ENCODE measurements at regions not wholly inside any gene's neighbourhood (a gene's known extent, or its start where the extent isn't known, plus 50 kb on each side); places are given as distances from the start of the nearest gene placed in this dataset.

- no peak for DNase-seq (ENCODE audit: low spot score)
These were observed 205.1 kb upstream of the FSCB start for GRCh38 chr14:44712024-44712815.

DNA sequence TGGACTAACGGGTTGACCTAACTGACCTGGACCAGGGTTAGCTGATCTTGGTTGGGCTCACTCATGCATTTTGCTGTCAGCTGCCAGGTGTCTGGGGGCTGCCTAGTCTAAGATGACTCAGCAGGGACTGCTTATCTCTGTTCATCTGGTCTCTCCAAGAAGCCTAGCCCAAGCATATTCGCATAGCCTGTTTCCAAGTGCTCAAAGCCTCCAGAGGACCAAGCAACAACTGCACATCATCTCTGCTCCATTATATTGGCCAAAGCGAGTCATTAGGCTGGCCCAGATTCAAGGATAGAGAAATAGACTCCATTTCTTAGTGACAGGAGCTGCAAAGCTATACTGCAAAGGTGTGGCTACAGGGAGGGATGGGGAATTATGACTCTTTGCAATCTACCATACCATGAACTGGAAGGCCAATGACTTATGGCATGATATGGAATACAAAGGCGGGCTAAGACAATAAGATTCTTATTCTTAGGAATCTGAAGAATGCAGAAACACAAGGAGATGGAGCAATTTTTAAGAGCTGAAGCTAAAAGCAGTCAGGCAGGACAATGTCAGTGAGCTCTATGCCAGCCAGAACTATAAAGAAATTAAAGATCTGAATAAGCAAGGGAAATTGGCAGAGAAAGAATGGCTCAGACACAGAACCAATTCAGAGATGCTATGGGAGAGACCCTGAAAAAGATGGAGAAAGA lies 194.6 kb upstream of the FSCB start:
- no peak for DNase-seq (ENCODE audit: low spot score)

DNA sequence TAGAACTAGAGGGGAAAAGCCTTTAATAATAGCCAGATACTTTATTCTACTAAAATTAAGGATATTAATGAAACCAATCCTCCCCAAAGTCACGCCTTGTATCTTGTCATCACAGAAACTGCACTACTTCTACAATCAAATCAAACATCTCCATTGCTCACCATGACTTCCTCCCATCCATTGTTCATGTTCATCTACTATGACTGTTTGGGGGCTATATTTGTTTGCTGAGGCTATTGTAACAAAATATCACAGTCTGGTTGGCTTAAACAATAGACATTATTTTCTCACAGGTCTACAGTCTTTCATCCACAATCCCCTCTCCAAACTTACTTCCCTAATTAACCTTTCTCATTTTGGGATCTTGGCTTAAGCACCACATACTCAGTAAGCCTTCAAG lies 193.6 kb upstream of the FSCB start:
- DNase-seq (ENCODE audit: low spot score) = no peak

GRCh38 chr14:44700184-44700583 lies 193.1 kb upstream of the FSCB start:
- DNase-seq (ENCODE audit: low spot score) = no peak

DNA sequence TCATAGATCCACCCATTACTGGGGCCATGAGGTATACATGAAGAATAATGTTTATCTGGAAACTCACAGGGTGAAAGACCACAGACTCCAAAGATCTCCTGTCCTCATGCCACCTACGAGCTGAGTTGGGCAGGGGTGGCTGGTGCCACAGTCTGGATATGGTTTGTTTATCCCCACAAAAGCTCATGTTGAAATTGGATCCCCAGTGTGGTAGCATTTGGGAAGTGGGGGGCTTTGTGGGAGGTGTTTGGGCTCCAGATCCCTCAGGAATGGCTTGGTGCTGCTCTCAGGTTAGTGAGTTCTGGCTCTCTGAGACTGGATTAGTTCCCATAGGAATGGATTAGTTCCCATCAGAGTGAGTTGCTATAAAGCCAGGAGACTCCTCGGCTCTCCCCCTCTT lies 192.3 kb upstream of the FSCB start:
- no peak for DNase-seq (ENCODE audit: low spot score)

DNA sequence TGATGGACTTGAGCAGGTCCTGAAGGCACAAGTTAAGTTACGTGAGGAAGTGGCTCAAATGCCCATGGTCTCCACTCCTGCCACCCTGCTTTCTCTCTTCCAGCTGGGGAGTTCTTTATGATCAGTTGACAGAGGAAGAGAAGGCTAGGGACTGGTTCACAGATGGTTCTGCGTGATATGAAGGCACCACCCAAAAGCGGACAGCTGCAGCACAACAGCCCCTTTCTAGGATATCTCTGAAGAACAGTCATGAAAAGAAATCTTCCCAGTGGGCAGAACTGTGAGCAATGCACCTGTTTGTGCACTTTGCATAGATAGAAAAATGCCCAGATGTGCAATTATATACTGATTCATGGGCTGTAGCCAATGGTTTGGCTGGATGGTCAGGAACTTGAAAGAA lies 162.4 kb upstream of the FSCB start:
- no peak for DNase-seq (ENCODE audit: low spot score)

- DNase-seq (ENCODE audit: low spot score) = no peak
These were observed 156.1 kb upstream of the FSCB start for GRCh38 chr14:44663136-44663535.

GRCh38 chr14:44662250-44662891 lies 155.3 kb upstream of the FSCB start:
- DNase-seq (ENCODE audit: low spot score) = no peak

DNA sequence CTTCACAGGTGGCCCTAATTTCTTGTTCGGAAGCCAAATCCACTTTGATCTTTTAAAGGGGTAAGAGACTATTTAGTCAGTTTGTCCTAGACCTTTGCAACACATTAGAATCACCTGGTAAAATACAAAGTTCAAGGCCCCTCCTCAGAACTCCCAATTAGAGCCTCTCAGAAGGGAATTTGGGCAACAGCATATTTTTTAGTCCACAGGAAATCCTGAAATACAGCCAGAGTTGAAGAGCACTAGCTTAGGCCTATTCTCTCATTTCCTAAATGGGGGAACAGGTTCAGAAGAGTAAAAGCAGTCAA lies 151.3 kb upstream of the FSCB start:
- DNase-seq (ENCODE audit: low spot score) = no peak

GRCh38 chr14:44657696-44658388 lies 150.8 kb upstream of the FSCB start:
- DNase-seq (ENCODE audit: low spot score) = no peak

DNA sequence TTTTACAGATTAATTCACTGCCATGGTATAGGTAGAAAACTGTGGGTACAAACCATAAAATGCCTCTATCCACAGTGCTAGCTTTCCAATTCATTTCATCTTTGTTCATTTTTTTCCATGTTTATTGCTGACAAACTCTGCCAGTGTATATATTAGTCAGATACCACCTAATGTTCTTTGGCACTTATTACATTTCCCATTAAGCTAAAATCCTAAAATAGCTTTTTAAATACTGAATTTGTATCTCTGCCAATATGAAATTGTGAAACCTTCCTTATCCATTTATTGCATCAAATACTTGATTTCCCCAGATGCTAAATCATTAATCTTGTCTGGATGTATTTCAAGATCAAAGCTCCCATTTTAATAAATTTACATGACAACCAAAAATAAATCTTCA lies 150.1 kb upstream of the FSCB start:
- no peak for DNase-seq (ENCODE audit: low spot score)

DNA sequence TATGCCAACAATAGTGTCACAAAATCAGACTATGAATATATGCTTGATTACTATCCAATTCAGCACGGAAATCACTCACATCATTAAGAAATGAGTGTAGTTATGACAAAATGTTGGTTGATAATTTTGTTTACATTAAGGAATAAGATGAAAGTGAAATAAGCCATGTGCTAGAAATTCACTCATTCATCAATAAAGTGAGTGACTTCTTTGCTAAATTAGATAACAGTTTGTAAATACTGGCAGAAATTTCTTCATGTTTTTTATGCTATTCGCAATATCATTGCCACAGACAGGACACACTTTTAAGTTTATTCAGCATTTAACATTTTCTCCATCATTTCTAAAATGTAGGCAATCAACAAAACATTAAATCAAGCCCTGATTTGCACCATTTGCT lies 147.5 kb upstream of the FSCB start:
- DNase-seq (ENCODE audit: low spot score) = no peak

GRCh38 chr14:44653641-44654040 lies 146.6 kb upstream of the FSCB start:
- no peak for DNase-seq (ENCODE audit: low spot score)

DNA sequence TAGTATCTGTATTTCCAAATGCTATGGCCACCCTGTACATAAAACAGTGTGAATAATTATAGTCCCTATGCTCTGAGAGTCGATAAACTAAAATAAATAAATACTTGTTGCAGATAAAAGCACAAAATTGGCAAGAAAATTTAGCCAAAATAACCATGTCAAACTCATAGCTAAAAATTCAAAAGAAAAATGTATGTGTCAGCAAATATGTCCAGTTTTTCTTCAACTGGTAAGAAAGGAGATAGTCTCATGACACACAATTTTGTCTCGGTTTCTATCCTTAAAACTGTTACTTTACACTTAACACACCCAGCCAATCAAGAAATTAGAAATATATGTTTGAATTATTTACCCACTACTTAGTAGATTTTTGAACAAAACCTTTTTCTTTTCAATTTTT lies 145.6 kb upstream of the FSCB start:
- DNase-seq (ENCODE audit: low spot score) = no peak

DNA sequence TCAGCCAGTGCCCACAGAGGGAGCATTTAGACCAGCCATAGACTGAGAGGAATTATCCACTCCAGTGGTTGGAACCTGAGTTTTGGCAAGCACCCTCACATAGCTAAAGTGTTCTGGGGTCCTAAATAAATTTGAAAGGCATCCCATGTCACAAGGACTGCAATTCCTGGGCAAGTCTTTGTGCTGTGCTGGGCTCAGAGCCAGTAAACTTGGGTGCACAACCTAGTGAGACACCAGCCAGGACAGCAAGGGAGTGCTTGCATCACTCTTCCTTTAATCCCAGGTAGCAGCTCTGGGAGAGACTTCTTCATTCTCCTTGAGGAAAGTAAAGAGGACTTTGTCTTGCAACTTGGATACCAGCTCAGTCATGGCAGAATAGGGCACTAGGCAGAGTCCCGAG lies 142.0 kb upstream of the FSCB start:
- no peak for DNase-seq (ENCODE audit: low spot score)

- DNase-seq (ENCODE audit: low spot score) = no peak
These were observed 133.3 kb upstream of the FSCB start for GRCh38 chr14:44640416-44640815.

DNA sequence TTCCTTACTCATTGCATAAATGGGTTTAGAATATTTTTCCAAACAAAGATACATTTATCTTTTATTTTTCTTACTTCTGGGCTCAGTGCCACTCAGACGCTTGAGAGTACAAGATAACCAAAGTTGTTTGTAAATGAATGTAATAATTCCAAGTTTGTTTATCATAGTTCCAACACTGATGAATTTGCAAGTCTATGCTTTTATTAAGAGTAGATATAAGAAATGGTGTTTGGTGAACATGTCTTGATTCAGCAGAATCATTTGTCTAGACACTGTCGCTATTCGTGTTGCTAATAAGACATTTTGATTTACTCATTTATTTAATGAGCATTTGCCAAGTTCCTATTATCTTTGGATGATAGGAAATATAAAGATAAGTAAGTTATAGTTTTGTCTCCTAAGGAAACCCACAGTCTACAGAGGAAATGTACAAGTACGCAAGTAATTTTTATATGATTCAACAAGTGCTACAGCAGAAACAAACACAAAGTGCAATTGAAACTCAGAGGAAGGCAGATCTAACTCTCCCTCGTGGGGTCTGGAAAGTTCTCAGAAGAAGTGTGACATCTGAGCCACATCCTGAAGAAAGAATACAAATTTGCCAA lies 132.8 kb upstream of the FSCB start:
- no peak for DNase-seq (ENCODE audit: low spot score)

DNA sequence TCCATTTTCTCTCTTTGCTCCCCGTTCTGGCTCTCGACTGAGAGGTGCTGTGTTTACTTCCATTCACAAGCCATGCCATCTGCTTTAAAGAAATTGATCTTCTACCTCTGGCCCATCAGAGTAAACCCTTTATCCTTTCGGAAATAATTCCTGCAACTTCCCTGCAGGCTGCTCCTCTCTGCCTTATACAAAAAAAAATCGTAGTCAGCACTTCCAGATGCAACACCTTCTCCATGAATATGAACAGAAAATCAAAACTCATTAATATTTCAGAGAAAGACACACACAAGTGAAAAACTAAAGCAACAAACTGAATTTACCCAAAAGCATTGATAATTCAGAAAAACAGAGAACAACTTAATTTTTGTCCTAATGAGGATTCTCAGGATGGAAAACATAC lies 127.6 kb upstream of the FSCB start:
- DNase-seq (ENCODE audit: low spot score) = no peak

- no peak for DNase-seq (ENCODE audit: low spot score)
These were observed 119.3 kb upstream of the FSCB start for GRCh38 chr14:44626423-44626822.

DNA sequence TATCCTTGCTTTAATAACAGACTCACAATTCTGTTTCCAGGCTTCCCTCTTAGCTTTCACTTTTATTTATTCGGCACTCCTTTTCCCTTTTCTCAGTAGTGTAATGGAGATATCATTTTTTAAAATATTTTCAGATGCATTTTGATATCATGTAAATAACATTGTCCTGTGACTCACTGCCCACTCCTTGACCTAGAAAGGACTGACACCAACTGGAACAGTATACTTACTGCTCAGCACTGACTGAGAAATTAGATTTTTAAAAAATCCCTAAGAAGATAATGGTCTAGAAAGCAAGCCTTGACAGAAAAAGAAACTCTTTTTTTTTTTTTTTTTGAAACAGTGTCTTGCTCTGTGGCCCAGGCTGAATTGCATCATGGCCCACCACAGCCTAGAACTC lies 118.0 kb upstream of the FSCB start:
- DNase-seq (ENCODE audit: low spot score) = no peak

DNA sequence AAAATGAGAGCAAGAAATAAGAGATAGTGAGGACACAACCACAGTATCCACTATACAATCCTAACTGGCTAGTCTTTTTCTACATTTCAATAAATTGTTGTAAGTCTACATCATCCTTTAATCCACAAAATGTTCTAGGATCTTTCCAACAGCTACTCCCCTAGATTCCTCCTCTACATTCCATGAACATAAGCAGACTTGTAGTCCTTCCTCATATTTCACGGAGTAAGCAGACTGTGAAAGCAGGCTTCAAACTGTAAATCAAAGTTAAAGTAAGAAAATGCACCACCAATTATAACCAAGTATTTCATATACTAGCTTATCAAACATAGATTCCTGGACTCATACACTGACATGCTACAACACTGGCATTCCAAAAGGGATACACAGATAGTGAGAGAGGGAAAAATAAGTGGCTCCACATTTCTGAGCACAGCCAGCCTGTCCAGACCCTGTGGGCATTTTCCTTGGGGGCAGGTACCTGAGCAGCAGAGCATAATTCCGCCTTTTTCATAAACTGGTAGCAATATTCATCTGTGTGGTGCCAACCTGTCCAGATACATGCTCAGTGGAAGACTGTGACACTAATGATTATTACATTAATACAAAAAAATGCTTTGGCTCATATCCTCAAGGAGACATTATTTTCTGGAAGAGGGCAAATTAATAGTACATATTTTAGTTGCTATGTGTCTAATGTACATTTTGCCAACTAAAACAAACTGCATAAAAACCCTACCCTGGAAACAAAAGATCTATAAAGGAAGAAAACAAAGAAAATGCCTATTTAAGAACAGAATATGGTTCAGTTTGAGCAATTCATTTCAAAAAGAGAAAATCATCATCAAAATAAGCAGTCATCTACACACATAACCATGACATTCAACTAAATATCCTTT lies 113.3 kb upstream of the FSCB start:
- DNase-seq (ENCODE audit: low spot score) = no peak

Measured in hematopoietic multipotent progenitor cell treated with erythropoietin and hydrocortisone succinate and interleukin-3 and kit ligand, for 17 days (in vitro differentiated cells).